Activated B cell treated with CpG ODN at 0.5 μM for 24 hours (primary cell): ENCODE measurements at regions not wholly inside any gene's neighbourhood (a gene's known extent, or its start where the extent isn't known, plus 50 kb on each side); places are given as distances from the start of the nearest gene placed in this dataset.

Experiments
- ATAC-seq: fragments of 200-7000 bp; cut with Tn5 transposase; one replicate; pipeline ENCODE4 v1.10.0; 2021; ENCODE audit warnings: low read depth, mild to moderate bottlenecking, moderate library complexity
- CTCF ChIA-PET: fragments of 350-600 bp; sonication (Branson Sonifier 250); formaldehyde crosslinking; loops from one replicate; lab custom pipeline; 2021; ENCODE audit warnings: antibody characterized with exemption; lab: Charles Lee
- POLR2A ChIA-PET: fragments of 350-600 bp; sonication (Branson Sonifier 250); formaldehyde crosslinking; loops from one replicate; lab custom pipeline; 2021; ENCODE audit warnings: antibody characterized with exemption; lab: Charles Lee
- DNase-seq: peaks from one replicate; pipeline ENCODE4 v3.0.0; 2022
- H3K27ac Mint-ChIP-seq: one replicate; pipeline ENCODE4 v1.8.0; 2020; ENCODE audit warnings: mixed read lengths
- H3K27me3 Mint-ChIP-seq: one replicate; pipeline ENCODE4 v1.8.0; 2021; ENCODE audit warnings: mixed read lengths
- H3K36me3 Mint-ChIP-seq: one replicate; pipeline ENCODE4 v1.8.0; 2021; ENCODE audit warnings: low read depth, mixed read lengths
- H3K4me1 Mint-ChIP-seq: one replicate; pipeline ENCODE4 v1.8.0; 2021; ENCODE audit warnings: mixed read lengths
- H3K4me3 Mint-ChIP-seq: one replicate; pipeline ENCODE4 v1.8.0; 2020; ENCODE audit warnings: mild to moderate bottlenecking, mixed read lengths
- H3K9me3 Mint-ChIP-seq: one replicate; pipeline ENCODE4 v1.8.0; 2020; ENCODE audit warnings: mixed read lengths
- CTCF ChIP-seq: fragments of 200-600 bp; IDR thresholded peaks from one replicate; pipeline ENCODE4 v1.8.0; 2022; ENCODE audit warnings: antibody characterized with exemption, mild to moderate bottlenecking
- intact Hi-C: fragments of 100-400 bp; cut with micrococcal nuclease; formaldehyde crosslinking; loops from one replicate; pipeline ENCODE4 v1.15.1; 2024

DNA sequence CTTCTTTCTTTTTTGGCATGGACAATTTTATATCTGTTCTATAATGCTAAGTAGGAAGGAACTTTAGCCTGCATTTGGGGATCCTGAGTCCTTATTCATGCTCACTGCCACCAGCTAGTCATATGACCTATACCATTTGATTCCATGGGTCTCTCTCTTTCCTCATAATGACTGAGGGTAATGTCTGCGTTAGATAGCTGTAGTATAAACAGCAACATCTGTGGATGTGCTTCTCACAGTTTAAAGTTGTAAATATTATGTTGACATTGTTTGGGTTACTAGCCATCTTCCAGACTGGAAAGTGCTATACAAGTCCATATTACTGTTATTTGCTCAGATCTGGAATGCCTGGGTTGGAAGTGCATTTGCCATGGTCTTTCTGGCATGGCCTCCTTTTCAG lies 274.9 kb upstream of the SEMA6D start:
- Mint-ChIP-seq H3K9me3 (no peaks in the 10 kb centered on the region), H3K27me3 (no peaks in the 10 kb centered on the region), H3K36me3 (no peaks in the 10 kb centered on the region), H3K27ac (no peak overlapping the region), H3K4me1 (no peaks in the 10 kb centered on the region), H3K4me3 (no peak overlapping the region)
- no peak for TF ChIP-seq CTCF
- ChIA-PET POLR2A (no interaction called here), CTCF (no interaction called here)
- ATAC-seq (no peak), DNase-seq (no peak)
- intact Hi-C loops: no loop called here

GRCh38 chr15:47443839-47444238 lies 273.5 kb upstream of the SEMA6D start:
- H3K4me3 Mint-ChIP-seq: no peak overlapping the region
- intact Hi-C loops: no loop called here
- no peaks in the 10 kb centered on the region for H3K36me3 Mint-ChIP-seq
- no peak for ATAC-seq
- TF ChIP-seq CTCF: no peak
- no peaks in the 10 kb centered on the region for H3K27me3 Mint-ChIP-seq
- no peak for DNase-seq
- H3K9me3 Mint-ChIP-seq: no peaks in the 10 kb centered on the region
- ChIA-PET POLR2A (no interaction called here), CTCF (no interaction called here)
- no peaks in the 10 kb centered on the region for H3K4me1 Mint-ChIP-seq
- H3K27ac Mint-ChIP-seq: no peak overlapping the region

DNA sequence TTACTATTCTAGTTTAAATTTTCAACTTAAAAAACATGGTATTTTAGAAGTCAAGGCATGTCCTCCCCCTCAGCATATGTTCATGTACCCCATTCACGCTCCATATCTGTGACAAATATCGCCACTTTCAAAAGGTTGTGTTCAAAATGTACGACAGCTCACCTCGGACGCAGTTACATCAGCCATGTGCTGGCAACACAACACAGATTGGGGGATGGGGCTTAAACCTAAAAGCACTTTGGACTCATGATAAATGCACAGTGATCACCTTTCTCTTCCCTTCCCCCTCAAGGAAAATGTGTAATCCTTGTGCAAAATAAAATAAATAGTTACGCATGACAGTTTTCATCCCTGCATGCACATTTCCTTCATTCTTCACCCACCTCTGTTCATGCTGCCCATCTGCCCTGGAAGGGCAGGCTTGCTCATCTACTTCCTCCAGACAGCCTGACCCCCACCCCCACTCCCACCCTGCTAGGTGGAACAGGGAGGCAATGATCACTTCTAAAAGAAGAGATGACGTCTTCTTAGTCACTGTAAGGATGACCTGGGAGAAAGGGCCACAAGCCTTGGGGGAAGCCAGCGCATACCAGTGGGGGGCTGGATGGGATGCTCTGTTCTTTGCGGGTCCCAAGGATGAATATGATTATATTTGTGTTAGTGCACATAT lies 271.4 kb upstream of the SEMA6D start:
- TF ChIP-seq CTCF: no peak
- ATAC-seq (no peak), DNase-seq (no peak)
- H3K4me3 Mint-ChIP-seq: no peak overlapping the region
- no peaks in the 10 kb centered on the region for H3K9me3 Mint-ChIP-seq
- ChIA-PET CTCF (no interaction called here), POLR2A (no interaction called here)
- no peaks in the 10 kb centered on the region for H3K36me3 Mint-ChIP-seq
- no peaks in the 10 kb centered on the region for H3K4me1 Mint-ChIP-seq
- no peaks in the 10 kb centered on the region for H3K27me3 Mint-ChIP-seq
- no peak overlapping the region for H3K27ac Mint-ChIP-seq
- intact Hi-C loops: no loop called here

- Mint-ChIP-seq H3K4me1 (peaks cover 6% of the 10 kb centered on the region), H3K27ac (no peak overlapping the region)
Observed at GRCh38 chr15:47460795-47461573, 256.3 kb upstream of the SEMA6D start.

More at GRCh38 chr15:47460795-47461573, 256.3 kb upstream of the SEMA6D start:
- ChIA-PET CTCF (no interaction called here), POLR2A (no interaction called here)
- intact Hi-C loops: no loop called here
- DNase-seq: no peak
- no peak for TF ChIP-seq CTCF
- H3K9me3 Mint-ChIP-seq: peaks cover 5% of the 10 kb centered on the region
- H3K4me3 Mint-ChIP-seq: no peak overlapping the region
- no peaks in the 10 kb centered on the region for H3K27me3 Mint-ChIP-seq
- no peaks in the 10 kb centered on the region for H3K36me3 Mint-ChIP-seq
- no peak for ATAC-seq
